ENCODE measurements at regions not wholly inside any gene's neighbourhood (a gene's known extent, or its start where the extent isn't known, plus 50 kb on each side); places are given as distances from the start of the nearest gene placed in this dataset.

DNA sequence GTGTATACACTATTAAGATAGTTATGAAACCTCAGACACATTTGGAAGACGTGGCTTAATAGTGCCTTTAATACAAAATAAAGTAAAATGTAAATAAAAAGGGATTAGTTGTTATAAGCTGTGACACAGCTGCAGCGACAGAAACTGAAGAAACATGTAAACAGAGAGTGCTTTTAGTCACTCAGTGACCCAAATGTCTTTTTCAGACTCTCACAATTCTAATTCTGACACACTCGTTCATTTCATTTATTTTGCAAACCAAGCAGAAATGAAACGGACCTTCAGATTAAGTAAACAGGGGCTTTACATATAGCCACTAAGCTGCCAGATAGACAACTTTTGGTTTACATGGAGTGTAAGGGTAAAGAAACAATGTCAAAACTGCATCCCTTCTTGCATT lies 181.0 kb upstream of the ETAA1 start:
- no peak for TF ChIP-seq CTCF (IDR thresholded peaks at IDR 0.05; ENCODE audit: low read depth, low read length)
- DNase-seq (ENCODE audit: low read depth in 2 of 2) = no peak
- H3K4me3 ChIP-seq (replicated peaks in 1 of 2; ENCODE audit: low read depth in 2 of 2, low read length in 2 of 2) = no peak overlapping the region

DNA sequence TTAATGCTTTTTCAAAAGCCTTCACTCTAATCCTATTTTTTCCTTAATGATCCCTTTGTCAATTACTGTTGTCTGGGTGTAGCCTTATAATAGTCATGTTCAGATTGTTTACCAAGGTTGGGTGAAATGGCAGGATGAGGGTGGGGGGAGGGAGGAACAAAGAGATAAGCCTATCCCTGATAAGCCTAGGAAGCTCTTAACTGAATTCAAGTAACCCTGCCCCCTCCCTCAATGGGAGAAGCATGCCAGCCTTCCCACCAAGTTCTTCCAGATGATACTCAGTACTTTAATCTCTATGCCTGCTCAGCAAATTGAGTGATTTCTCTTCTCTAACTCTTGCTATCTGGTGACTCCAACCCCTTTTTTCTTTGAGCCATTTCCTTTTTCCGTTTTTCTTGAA lies 180.3 kb upstream of the ETAA1 start:
- no peak overlapping the region for H3K4me3 ChIP-seq (replicated peaks in 1 of 2; ENCODE audit: low read depth in 2 of 2, low read length in 2 of 2)
- no peak for DNase-seq (ENCODE audit: low read depth in 2 of 2)
- no peak for TF ChIP-seq CTCF (IDR thresholded peaks at IDR 0.05; ENCODE audit: low read depth, low read length)

DNA sequence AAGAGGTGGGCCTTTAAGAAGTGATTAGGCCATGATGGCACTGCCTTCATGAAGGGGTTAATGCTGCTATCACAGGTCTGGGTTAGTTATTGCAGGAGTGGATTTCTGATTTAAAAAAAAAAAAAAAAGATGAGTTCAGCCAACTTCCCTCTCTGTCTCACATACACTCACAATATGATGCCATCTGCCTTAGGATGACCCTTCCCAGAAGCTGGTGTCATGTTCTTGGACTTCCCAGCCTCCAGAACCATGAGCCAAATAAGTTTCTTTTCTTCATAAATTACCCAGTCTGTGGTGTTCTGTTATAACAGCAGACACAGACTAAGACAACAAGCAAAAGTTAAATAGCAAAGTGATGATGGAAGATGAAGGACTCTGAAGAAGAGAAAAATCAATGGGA lies 179.7 kb upstream of the ETAA1 start:
- no peak for TF ChIP-seq CTCF (IDR thresholded peaks at IDR 0.05; ENCODE audit: low read depth, low read length)
- no peak for DNase-seq (ENCODE audit: low read depth in 2 of 2)
- H3K4me3 ChIP-seq (replicated peaks in 1 of 2; ENCODE audit: low read depth in 2 of 2, low read length in 2 of 2) = no peak overlapping the region

DNA sequence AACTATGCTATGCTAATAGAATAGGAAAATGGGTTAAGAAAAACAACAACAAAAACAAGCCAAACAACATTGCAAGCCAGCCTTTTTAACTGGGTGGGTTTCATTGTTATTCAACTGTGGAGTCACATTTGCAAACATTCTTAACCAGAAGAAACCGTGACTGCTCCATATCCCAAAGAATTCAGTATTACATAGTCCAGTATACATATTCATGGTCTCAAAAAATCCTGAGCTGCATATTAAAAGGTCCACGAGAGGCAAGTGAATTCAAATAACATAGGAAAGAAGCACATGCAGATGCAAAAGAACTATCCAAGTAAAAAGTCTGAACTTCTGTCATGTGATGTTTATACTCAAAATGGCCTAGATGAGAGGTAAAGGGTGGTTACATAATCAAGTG lies 179.1 kb upstream of the ETAA1 start:
- H3K4me3 ChIP-seq (replicated peaks in 1 of 2; ENCODE audit: low read depth in 2 of 2, low read length in 2 of 2) = no peak overlapping the region
- DNase-seq (ENCODE audit: low read depth in 2 of 2) = no peak
- TF ChIP-seq CTCF (IDR thresholded peaks at IDR 0.05; ENCODE audit: low read depth, low read length) = no peak

DNA sequence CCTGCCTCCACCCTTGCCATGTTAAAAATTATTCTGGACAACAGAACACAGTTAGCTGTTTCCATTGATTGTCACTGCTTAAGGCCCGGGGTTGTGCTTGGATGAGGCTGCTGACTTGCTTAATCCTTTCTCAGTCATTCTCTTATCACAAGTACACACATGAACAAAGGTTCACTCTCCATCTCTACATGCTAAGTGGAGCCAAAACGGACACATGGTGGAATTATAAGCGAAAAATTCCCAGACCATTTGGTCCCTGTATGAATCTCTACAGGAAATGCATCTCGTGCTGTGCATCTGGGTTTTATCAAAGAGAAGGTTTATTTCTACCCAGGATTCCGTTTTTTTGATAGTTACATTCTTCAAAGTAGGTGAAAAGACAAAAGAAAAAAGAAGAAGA lies 177.5 kb upstream of the ETAA1 start:
- no peak for DNase-seq (ENCODE audit: low read depth in 2 of 2)
- H3K4me3 ChIP-seq (replicated peaks in 1 of 2; ENCODE audit: low read depth in 2 of 2, low read length in 2 of 2) = no peak overlapping the region
- TF ChIP-seq CTCF (IDR thresholded peaks at IDR 0.05; ENCODE audit: low read depth, low read length) = no peak

GRCh38 chr2:67221266-67221665 lies 175.9 kb upstream of the ETAA1 start:
- TF ChIP-seq CTCF (IDR thresholded peaks at IDR 0.05; ENCODE audit: low read depth, low read length) = no peak
- H3K4me3 ChIP-seq (replicated peaks in 1 of 2; ENCODE audit: low read depth in 2 of 2, low read length in 2 of 2) = no peak overlapping the region
- no peak for DNase-seq (ENCODE audit: low read depth in 2 of 2)

- no peak for DNase-seq (ENCODE audit: low read depth in 2 of 2)
- no peak for TF ChIP-seq CTCF (IDR thresholded peaks at IDR 0.05; ENCODE audit: low read depth, low read length)
- no peak overlapping the region for H3K4me3 ChIP-seq (replicated peaks in 1 of 2; ENCODE audit: low read depth in 2 of 2, low read length in 2 of 2)
Observed at GRCh38 chr2:67225287-67225973, 171.7 kb upstream of the ETAA1 start.
